Coronary artery (tissue), 2 donors: ENCODE measurements at regions not wholly inside any gene's neighbourhood (a gene's known extent, or its start where the extent isn't known, plus 50 kb on each side); places are given as distances from the start of the nearest gene placed in this dataset.

Source experiments
- DNase-seq: peaks from one replicate; pipeline ENCODE4 v3.0.0-alpha.2; 2017; ENCODE audit warnings: low spot score
- H3K27ac ChIP-seq, 2 donors: fragments of 200-600 bp; sonication (generic); one replicate each; pipeline ENCODE4 v1.5.1; 2016 to 2019
- H3K4me3 ChIP-seq: fragments of 200-600 bp; sonication (generic); 2 replicates; pipeline ENCODE4 v1.5.1; 2016; ENCODE audit warnings: mild to moderate bottlenecking, moderate library complexity
- TF ChIP-seq, protein P1 (sequence below): fragments of 200-600 bp; sonication (generic); IDR thresholded peaks from one replicate; pipeline ENCODE4 v1.5.1; 2019; ENCODE audit warnings: antibody characterized with exemption

DNA sequence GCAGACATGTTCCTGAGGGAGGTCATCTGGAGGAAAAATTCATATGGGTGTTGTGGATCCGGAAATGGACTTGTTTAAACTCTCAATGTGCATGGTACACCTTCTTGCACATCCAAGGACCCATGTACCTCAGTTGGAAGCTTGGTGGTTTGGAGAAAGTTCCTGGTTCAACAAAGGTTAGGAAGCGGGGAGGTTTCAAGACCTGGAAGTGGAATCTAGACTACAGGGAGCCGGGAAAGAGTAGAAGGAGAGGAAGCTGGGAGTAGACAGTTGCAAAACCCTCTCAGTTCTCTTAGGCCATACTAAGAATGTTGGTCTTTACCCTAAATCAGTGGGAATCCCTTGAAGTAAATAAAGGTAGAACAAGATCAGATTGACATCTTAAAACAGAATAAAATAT is 209.8 kb upstream of the SPOPL start:
- DNase-seq: no peak
- Histone ChIP-seq H3K4me3 (no peak overlapping the region), H3K27ac (no peak overlapping the region)
- TF ChIP-seq, protein P1, sequence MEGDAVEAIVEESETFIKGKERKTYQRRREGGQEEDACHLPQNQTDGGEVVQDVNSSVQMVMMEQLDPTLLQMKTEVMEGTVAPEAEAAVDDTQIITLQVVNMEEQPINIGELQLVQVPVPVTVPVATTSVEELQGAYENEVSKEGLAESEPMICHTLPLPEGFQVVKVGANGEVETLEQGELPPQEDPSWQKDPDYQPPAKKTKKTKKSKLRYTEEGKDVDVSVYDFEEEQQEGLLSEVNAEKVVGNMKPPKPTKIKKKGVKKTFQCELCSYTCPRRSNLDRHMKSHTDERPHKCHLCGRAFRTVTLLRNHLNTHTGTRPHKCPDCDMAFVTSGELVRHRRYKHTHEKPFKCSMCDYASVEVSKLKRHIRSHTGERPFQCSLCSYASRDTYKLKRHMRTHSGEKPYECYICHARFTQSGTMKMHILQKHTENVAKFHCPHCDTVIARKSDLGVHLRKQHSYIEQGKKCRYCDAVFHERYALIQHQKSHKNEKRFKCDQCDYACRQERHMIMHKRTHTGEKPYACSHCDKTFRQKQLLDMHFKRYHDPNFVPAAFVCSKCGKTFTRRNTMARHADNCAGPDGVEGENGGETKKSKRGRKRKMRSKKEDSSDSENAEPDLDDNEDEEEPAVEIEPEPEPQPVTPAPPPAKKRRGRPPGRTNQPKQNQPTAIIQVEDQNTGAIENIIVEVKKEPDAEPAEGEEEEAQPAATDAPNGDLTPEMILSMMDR: no peak

DNA sequence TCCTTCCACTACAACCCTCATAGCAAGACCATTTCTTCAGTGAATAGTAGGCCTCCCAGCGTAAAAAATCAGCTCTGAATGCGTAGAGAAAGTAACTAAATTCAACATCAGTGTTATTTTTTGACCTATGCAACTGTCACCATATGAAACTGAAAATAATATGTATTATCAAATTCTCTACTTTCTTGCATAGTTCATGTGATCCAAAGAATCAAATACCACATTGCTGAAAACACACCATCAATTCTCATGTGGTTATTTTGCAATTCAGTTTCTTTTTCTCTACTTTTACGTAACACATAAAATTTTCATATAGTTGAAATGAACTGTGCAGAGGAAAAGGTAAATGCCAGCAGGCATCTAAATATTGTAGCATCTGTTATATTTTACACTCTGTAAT is 208.5 kb upstream of the SPOPL start:
- DNase-seq: no peak
- TF ChIP-seq, protein P1: no peak

DNA sequence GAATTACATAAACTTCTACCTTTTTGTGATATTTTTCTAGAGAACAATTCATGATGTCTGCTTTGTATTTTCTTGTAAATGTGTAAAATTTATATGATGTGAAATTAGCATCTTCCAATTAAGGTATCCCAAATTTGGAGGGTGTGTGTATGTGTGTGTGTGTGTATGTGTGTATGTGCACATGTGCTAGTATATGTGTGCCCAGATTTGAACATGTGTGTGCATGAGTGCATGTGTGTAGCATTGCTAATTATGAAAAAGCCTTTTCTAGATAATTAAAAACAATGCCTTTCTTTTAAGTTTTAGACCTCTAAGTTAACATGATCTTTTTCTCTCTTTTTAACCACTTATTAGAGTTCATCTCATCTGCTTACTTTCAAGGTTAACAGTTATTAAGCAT is 208.0 kb upstream of the SPOPL start:
- H3K27ac ChIP-seq: no peak overlapping the region
- DNase-seq: no peak
- TF ChIP-seq, protein P1: no peak
- no peak overlapping the region for H3K4me3 ChIP-seq

More for the DNA sequence above, 208.5 kb upstream of the SPOPL start:
- Histone ChIP-seq H3K27ac (no peak overlapping the region), H3K4me3 (no peak overlapping the region)

DNA sequence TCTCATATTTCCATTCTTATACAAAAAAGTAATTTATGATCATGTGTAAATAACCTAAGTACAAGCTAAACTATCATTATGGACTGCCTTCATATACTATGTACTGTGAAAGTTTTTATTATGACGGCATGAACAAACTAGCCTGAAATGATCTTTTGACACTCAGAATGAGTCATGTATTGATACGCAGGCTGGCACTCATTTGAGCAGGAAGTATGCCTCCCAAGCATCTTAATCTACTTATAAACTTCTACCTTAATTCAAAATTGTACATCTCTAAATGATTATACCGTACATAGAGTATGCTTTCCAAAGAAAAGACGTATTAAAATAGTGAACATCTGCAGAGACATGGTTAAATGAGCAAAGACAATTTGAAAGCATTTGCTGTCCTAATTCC is 207.1 kb upstream of the SPOPL start:
- Histone ChIP-seq H3K27ac (no peak overlapping the region), H3K4me3 (no peak overlapping the region)
- TF ChIP-seq, protein P1: no peak
- no peak for DNase-seq

GRCh38 chr2:138296365-138296764 is 205.2 kb upstream of the SPOPL start:
- H3K4me3 ChIP-seq: no peak overlapping the region
- DNase-seq: no peak
- H3K27ac ChIP-seq: no peak overlapping the region
- TF ChIP-seq, protein P1: no peak

DNA sequence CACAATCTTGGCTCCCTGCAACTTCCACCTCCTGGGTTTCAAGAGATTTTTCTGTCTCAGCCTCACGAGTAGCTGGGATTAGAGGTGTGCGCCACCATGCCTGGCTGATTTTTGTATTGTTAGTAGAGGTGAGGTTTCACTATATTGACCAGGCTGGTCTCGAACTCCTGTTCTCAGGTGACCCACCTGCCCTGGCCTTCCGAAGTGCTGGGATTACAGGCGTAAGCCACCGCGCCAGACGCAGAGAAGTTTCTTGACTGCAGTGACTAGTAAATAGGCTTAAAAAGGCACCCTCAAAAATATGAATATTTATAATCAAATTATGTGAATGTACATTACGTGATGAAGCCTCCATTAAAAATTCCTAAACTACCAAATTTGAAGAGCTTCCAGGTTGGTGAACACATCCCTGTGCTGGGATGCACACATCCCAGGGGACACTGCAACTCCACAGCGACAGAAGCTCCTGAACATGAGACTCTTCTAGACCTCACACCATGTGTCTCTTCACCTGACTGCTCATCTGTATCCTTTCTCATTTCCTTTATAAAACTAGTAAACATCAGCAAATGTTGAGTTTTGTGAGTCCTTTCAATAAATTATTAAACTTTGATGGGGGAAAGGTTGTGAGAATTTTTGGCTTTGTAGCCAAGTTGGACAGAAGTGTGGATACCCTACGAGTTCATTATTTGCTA is 203.3 kb upstream of the SPOPL start:
- H3K4me3 ChIP-seq: no peak overlapping the region
- TF ChIP-seq, protein P1: no peak
- no peak overlapping the region for H3K27ac ChIP-seq
- no peak for DNase-seq

DNA sequence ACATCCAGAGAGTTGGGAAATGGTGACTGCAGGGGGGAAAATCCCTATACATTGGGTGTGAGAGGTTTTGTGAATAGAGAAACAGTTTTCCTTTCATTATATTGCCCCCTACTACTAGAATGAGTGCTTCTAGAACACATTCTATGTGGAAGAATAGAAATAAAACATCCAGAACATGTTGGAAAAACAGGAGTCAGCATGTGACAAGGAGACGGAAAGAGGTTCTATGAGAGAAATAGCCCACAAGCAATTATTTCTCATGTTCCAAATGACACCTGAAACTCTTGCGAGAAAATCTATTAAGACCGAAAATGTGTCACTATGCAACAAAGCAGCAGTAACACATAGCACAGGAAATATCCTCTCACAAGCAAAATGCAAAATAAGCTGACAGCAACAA is 202.7 kb upstream of the SPOPL start:
- no peak overlapping the region for H3K27ac ChIP-seq
- TF ChIP-seq, protein P1: no peak
- DNase-seq: no peak

More for the DNA sequence above, 202.7 kb upstream of the SPOPL start:
- H3K4me3 ChIP-seq: no peak overlapping the region
